A673 (cell line): ENCODE measurements at regions not wholly inside any gene's neighbourhood (a gene's known extent, or its start where the extent isn't known, plus 50 kb on each side); places are given as distances from the start of the nearest gene placed in this dataset.

Source experiments
- BruUV-seq: library from RNA; stranded (reverse); fragments of 400-500 nt; replicated peaks from 2 replicates; lab custom pipeline; 2021; lab: Mats Ljungman, UMichigan
- CTCF ChIA-PET: fragments of 300-600 bp; sonication (Branson Sonifier 250); formaldehyde crosslinking; loops from one replicate; lab custom pipeline; 2022; ENCODE audit warnings: antibody characterized with exemption; lab: Charles Lee
- POLR2A ChIA-PET: fragments of 300-600 bp; sonication (Branson Sonifier 250); formaldehyde crosslinking; loops from one replicate; lab custom pipeline; 2022; ENCODE audit warnings: antibody characterized with exemption; ENCODE audit not compliant: low non-redundant PET; lab: Charles Lee
- DNase-seq: peaks from one replicate; pipeline ENCODE4 v3.0.0-alpha.2; 2015; ENCODE audit warnings: low spot score
- H3K27ac ChIP-seq: fragments of 200-600 bp; sonication (generic); 2 replicates; pipeline ENCODE4 v1.5.1; 2016; ENCODE audit warnings: mixed run types, low read depth, mild to moderate bottlenecking, mixed read lengths, antibody characterized with exemption, low read length; ENCODE audit not compliant: poor library complexity, severe bottlenecking
- H3K27me3 ChIP-seq: fragments of 200-600 bp; sonication (generic); replicated peaks from 2 replicates; pipeline ENCODE4 v1.6.1; 2017; ENCODE audit warnings: mixed run types, low read depth, mild to moderate bottlenecking, mixed read lengths, antibody characterized with exemption, low read length; ENCODE audit not compliant: insufficient read depth, poor library complexity
- H3K36me3 ChIP-seq: fragments of 200-600 bp; sonication (generic); 2 replicates; pipeline ENCODE4 v1.6.1; 2016; ENCODE audit warnings: mixed run types, mild to moderate bottlenecking, mixed read lengths, antibody characterized with exemption, low read length; ENCODE audit not compliant: insufficient read depth, poor library complexity, severe bottlenecking
- H3K4me1 ChIP-seq: fragments of 200-600 bp; sonication (generic); 2 replicates; pipeline ENCODE4 v1.6.1; 2017; ENCODE audit warnings: mixed run types, mild to moderate bottlenecking, mixed read lengths, antibody characterized with exemption, low read length; ENCODE audit not compliant: insufficient read depth, poor library complexity, severe bottlenecking
- H3K4me3 ChIP-seq: fragments of 200-600 bp; sonication (generic); 2 replicates; pipeline ENCODE4 v1.5.1; 2016; ENCODE audit warnings: low read depth, mixed run types, mild to moderate bottlenecking, mixed read lengths, low read length; ENCODE audit not compliant: poor library complexity, severe bottlenecking
- H3K9me3 ChIP-seq: fragments of 200-600 bp; sonication (generic); 2 replicates; pipeline ENCODE4 v1.6.1; 2016; ENCODE audit warnings: mixed run types, low read depth, mild to moderate bottlenecking, mixed read lengths, antibody characterized with exemption, low read length; ENCODE audit not compliant: poor library complexity, severe bottlenecking
- CTCF ChIP-seq: fragments of 300-800, 200-600 bp; sonication (generic); conservative IDR thresholded peaks from 2 replicates; pipeline ENCODE4 v1.5.1; 2017; ENCODE audit warnings: low read depth, mild to moderate bottlenecking, antibody characterized with exemption, low read length, moderate library complexity, mixed read lengths
- EZH2 ChIP-seq: fragments of 200-600 bp; sonication (generic); IDR thresholded peaks from 2 replicates; pipeline ENCODE4 v1.6.1; 2017; ENCODE audit warnings: borderline replicate concordance, low read depth, mild to moderate bottlenecking, mixed read lengths, antibody characterized with exemption, low read length; ENCODE audit not compliant: poor library complexity, severe bottlenecking
- intact Hi-C: fragments of 100-400 bp; cut with micrococcal nuclease; formaldehyde crosslinking; loops from one replicate; pipeline ENCODE4 v1.10.0; 2022; ENCODE audit not compliant: unreplicated experiment

GRCh38 chr5:158559066-158559465, 540.6 kb downstream of the EBF1 start:
- H3K9me3 ChIP-seq, result no peaks in the 10 kb centered on the region
- CTCF ChIA-PET, result no interaction called here
- no peaks in the 10 kb centered on the region for H3K36me3 ChIP-seq
- no TSS peak for BruUV-seq
- POLR2A ChIA-PET, result no interaction called here
- no peak for TF ChIP-seq EZH2
- TF ChIP-seq CTCF, result no peak
- no peak overlapping the region for H3K27ac ChIP-seq
- H3K4me1 ChIP-seq, result no peaks in the 10 kb centered on the region
- intact Hi-C loops, result no loop called here
- H3K27me3 ChIP-seq, result no peaks in the 10 kb centered on the region
- H3K4me3 ChIP-seq, result no peak overlapping the region
- no peak for DNase-seq

- CTCF ChIA-PET, result no interaction called here
- BruUV-seq, result no TSS peak
- no peak for DNase-seq
- Histone ChIP-seq H3K36me3 (no peaks in the 10 kb centered on the region), H3K27me3 (no peaks in the 10 kb centered on the region), H3K4me1 (no peaks in the 10 kb centered on the region), H3K9me3 (no peaks in the 10 kb centered on the region), H3K4me3 (no peak overlapping the region), H3K27ac (no peak overlapping the region)
- POLR2A ChIA-PET, result no interaction called here
- no peak for TF ChIP-seq CTCF
- no peak for TF ChIP-seq EZH2
- intact Hi-C loops, result no loop called here
These were observed 545.8 kb downstream of the EBF1 start for GRCh38 chr5:158553962-158554336.

- intact Hi-C loops, result no loop called here
- TF ChIP-seq CTCF (no peak), EZH2 (no peak)
- no peak for DNase-seq
- CTCF ChIA-PET, result no interaction called here
- no TSS peak for BruUV-seq
- no peaks in the 10 kb centered on the region for H3K27me3 ChIP-seq
- no peaks in the 10 kb centered on the region for H3K4me1 ChIP-seq
- H3K27ac ChIP-seq, result no peak overlapping the region
- H3K9me3 ChIP-seq, result no peaks in the 10 kb centered on the region
- POLR2A ChIA-PET, result no interaction called here
- H3K4me3 ChIP-seq, result no peak overlapping the region
- H3K36me3 ChIP-seq, result no peaks in the 10 kb centered on the region
These were observed 546.3 kb downstream of the EBF1 start for GRCh38 chr5:158553195-158553961.
